ENCODE measurements at regions not wholly inside any gene's neighbourhood (a gene's known extent, or its start where the extent isn't known, plus 50 kb on each side); places are given as distances from the start of the nearest gene placed in this dataset.

DNA sequence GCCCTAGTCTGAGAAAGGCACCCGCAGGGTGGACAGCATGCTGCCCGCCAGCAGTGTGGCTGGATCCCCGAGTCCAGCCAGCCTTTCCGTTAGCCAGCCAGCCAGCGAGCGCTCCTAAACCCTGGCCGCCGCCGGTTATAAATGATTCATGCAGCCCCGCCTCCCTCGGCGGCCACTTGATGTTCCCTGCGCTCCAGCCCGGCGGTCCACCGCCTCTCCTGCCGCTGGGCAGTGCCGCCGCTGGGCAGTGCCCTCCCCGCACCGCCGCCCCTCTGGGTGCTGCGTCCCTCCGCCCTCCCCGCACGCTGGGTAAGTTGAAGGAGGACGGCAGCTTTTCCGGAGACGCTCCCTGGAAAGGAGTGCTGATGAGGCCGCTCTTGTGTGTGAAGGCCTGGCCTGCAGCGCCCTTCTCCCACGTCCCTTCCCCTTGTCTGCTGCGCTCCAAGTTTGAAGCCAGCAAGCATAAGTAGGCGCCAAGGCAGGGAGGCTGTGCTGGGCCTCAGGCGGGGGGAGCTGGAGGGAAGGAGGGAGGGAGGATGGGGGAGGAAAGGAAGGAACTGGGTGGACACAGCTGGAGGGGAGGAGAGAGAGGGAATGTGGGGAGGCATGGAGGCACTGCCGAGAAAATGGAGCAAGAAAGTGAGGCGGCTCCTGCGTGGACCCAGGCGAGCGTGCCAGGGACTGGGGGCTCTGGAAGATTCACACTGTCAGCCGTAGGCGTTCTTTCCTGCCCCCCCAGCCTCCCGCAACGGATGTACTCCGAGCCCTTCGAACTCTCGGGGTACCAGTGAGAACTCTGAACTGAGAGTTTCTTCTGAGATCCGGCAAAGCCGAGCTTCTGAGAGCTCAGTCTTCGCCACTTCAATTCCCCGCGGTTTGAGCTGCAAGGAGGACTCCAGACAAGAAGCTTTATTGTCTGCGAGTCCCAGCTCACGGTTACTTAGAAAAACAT lies 131.9 kb downstream of the GLI2 start:
- no peak for DNase-seq

- DNase-seq, result no peak
Measured at GRCh38 chr2:120868366-120868765, 132.7 kb downstream of the GLI2 start.

- DNase-seq, result no peak
Measured at GRCh38 chr2:120869036-120869729, 133.5 kb downstream of the GLI2 start.

- no peak for DNase-seq
Measured at GRCh38 chr2:120869730-120870466, 134.2 kb downstream of the GLI2 start.

- no peak for DNase-seq
Measured at GRCh38 chr2:120870467-120870788, 134.8 kb downstream of the GLI2 start.

GRCh38 chr2:120871016-120871635 lies 135.5 kb downstream of the GLI2 start:
- DNase-seq, result no peak

DNA sequence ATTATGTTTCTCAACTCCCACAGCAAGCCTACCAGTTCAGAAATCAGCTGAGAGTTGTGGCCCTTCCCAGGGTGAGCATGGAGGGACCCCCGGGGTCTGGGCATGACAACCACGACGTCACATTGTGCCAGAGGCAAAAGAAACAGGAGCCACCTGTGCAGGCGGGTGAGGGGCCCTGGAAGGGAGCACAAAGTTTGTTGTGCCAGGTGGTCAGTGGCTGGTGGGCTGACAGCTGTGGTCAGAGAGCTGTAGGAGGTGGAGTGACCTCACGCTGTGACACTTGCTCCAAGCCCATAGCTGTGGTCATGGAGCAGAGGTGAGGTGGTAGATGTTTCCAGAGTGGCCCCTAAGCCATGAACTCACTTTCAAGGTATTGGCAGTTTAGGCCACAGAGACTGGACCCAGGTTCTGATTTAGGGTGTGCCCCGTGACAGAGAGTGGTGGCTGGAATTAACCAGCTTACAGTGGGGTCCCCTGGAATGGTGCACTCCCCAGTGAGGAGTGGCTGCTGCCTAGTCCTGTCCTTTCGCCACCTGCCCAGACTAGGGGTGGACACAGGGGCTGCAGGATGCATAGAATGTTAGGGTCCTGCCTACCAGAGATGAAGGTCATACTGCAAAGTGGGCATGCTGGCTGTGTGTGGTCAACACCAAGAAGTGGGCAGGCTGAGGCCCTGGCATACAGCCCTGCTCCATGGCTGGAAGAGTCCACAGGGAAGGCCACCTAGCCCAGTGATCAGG lies 136.4 kb downstream of the GLI2 start:
- no peak for DNase-seq

GRCh38 chr2:120873958-120874887 lies 138.6 kb downstream of the GLI2 start:
- DNase-seq, result no peak

GRCh38 chr2:120874888-120875275 lies 139.2 kb downstream of the GLI2 start:
- DNase-seq, result no peak

DNA sequence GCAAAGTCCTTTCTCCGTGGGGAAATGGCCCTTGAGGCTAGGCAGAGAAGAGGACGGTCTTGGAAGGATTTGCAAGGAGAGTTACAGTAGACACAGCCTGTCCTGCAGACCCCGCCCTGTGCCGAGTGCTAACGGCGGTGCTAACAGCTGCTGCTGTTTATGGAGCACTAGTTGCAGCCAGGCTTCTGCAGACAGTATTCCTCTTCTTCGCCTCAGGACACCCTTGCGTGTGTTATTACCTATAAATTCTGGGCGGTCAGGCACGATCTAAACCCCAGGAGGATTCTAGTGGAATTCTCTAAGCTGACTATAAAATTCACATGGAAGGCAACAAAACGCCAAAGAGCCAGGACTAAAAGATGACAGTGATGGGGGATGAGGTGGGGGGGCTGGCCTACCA lies 139.8 kb downstream of the GLI2 start:
- no peak for DNase-seq

GRCh38 chr2:120876526-120877280 lies 141.0 kb downstream of the GLI2 start:
- DNase-seq, result no peak

DNA sequence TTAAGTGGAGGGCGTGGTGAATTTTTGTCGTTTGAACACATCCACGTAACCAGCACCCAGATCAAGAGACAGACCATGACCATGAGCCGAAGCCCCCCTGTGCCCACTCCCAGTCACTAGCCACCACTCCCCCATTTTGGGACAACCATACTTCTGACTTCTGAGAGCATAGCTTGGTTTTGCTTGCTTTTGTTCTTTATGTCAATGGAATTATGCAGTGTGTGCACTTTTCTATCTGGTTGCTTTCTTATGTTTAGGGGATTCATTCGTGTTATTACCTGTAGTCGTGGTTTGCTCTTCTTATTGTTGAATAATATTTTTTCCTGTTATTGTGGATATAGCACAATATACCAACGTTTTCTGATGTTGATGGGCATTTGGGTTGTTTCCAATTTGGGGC lies 141.7 kb downstream of the GLI2 start:
- no peak for DNase-seq

GRCh38 chr2:120878970-120879369 lies 143.3 kb downstream of the GLI2 start:
- no peak for DNase-seq

DNA sequence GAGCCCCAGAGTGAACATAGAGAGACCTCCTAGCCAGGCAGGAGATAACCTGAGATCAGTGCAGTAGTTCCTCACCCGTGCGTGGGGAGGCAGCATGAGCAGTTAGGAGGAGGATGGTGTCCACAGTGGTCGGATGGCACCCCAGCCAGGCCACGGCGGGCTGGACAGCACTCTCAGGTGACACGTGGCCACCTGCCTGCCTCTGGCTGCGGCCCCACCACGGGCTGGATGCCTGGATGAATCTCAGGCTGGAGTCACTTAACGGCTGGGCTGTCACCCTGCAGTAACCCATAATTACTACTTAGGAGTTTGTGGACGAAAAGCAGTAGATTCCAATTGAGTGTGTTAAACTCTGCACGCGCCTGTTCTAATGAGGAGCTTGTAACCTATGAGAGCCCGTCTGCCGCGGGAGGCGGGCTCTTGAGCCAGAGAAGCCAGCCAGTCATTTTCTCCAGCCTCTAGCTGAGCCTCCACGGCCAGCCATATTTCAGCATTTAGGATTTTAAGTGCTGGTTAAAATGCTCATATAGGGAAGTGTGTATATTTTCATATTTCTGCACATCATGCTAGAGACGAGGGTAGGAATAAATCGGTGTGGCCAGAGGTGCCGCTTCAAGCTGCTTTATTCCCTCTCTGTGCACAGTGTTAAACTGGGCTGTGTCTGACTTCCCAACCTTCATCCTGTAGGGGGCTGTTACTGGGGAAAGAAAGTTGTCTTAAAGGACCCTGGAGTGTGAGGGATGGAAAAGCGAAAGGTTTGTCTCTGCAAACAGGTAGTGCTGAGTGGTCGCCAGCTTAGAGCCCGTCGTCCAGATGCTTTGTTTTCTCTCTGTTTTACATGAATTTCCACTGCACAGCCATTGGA lies 144.0 kb downstream of the GLI2 start:
- no peak for DNase-seq

DNA sequence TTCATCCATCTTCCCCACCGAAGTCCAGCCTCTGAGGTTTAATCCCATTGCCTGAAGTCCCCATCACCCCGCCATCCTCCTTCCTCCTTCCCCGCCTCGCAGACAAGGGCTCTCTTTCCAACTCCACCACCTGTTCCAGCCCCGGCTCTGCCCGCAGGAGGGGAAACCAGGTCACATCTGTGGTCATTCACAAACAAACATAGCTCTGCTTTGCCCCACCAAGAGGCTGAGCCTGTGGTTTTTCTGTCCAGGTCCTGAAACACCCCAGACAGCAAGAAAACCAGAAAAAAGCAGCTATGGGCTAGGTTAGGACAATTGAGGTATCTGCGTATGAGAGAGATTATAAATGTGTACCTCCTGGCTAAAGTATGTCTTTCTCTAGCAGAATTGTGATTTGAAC lies 144.7 kb downstream of the GLI2 start:
- no peak for DNase-seq

- no peak for DNase-seq
Measured at GRCh38 chr2:120881981-120882788, 146.5 kb downstream of the GLI2 start.

- no peak for DNase-seq
Measured at GRCh38 chr2:120883607-120884440, 148.2 kb downstream of the GLI2 start.
